ENCODE measurements at regions not wholly inside any gene's neighbourhood (a gene's known extent, or its start where the extent isn't known, plus 50 kb on each side); places are given as distances from the start of the nearest gene placed in this dataset.

DNA sequence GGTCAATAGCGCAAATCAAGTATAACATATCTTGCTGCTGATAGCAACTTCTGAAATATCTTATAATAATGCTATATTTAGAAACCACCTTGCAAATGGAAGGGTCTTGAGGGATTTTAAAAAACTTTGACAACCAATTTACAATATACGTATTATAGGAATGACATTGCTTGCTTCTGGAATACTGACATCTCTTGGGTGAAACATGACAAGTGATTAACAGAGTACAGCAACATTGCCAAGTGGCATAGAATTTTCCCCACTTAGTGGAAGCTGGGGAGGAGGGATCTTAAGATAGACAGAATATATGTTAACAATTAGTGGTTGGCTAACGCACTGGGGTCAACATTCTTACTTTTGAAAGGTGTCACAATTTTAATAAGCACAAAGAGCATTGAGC is 133.6 kb upstream of the TMEFF2 start:
- DNase-seq: no peak
- CTCF ChIA-PET: no interaction called here
- no peak overlapping the region for H3K27ac ChIP-seq (ENCODE audit: insufficient read depth in 1 of 2, low read depth in 1 of 2, low read length in 2 of 2, poor library complexity in 1 of 2, severe bottlenecking in 2 of 2)
- no peaks in the 10 kb centered on the region for H3K9me3 ChIP-seq (ENCODE audit: control extremely low read depth in 1 of 5, control insufficient read depth in 4 of 5, insufficient read depth in 2 of 5, low read depth in 1 of 5, low read length in 4 of 5)
- H3K4me1 ChIP-seq (ENCODE audit: control extremely low read depth in 1 of 4, control insufficient read depth in 4 of 4, insufficient read depth in 4 of 4, low read length in 3 of 4): no peaks in the 10 kb centered on the region
- H3K36me3 ChIP-seq (ENCODE audit: control insufficient read depth in 4 of 4, insufficient read depth in 4 of 4, low read length in 3 of 4): no peaks in the 10 kb centered on the region
- POLR2A ChIA-PET: no interaction called here
- 100% methylated on average over 1 of the region's 3 CpGs for WGBS (ENCODE audit: insufficient coverage)
- no peak overlapping the region for H3K4me3 ChIP-seq (ENCODE audit: control insufficient read depth in 1 of 7, extremely low read depth in 1 of 7, insufficient read depth in 4 of 7, low read depth in 2 of 7, low read length in 6 of 7)
- H3K27me3 ChIP-seq (replicated peaks in 2 of 5; ENCODE audit: control insufficient read depth in 4 of 5, insufficient read depth in 5 of 5, low read length in 4 of 5): no peaks in the 10 kb centered on the region

DNA sequence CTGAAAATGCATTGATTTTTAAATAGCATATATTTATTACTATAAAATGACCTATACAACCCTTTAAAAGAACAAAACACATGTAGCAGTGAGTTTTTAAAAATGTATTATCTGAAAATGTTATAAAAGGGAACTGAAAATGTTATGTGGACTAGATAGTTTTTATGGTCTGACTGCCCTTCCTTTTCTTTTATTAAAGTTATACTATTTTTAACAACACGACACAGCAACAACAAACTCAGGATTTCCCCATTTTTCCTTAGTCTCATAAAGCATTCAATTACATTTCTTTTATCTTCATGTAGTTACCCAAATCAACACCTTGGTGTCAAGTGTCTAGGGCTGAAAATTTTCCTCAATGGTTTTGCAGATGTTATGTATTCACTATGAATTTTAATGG is 132.8 kb upstream of the TMEFF2 start:
- no peaks in the 10 kb centered on the region for H3K36me3 ChIP-seq (ENCODE audit: control insufficient read depth in 4 of 4, insufficient read depth in 4 of 4, low read length in 3 of 4)
- no CpG with 5 or more reads among the region's 1 CpG for WGBS (ENCODE audit: insufficient coverage)
- POLR2A ChIA-PET: no interaction called here
- no peak overlapping the region for H3K4me3 ChIP-seq (ENCODE audit: control insufficient read depth in 1 of 7, extremely low read depth in 1 of 7, insufficient read depth in 4 of 7, low read depth in 2 of 7, low read length in 6 of 7)
- no peak overlapping the region for H3K27ac ChIP-seq (ENCODE audit: insufficient read depth in 1 of 2, low read depth in 1 of 2, low read length in 2 of 2, poor library complexity in 1 of 2, severe bottlenecking in 2 of 2)
- CTCF ChIA-PET: no interaction called here
- H3K27me3 ChIP-seq (replicated peaks in 2 of 5; ENCODE audit: control insufficient read depth in 4 of 5, insufficient read depth in 5 of 5, low read length in 4 of 5): no peaks in the 10 kb centered on the region
- DNase-seq: no peak
- H3K4me1 ChIP-seq (ENCODE audit: control extremely low read depth in 1 of 4, control insufficient read depth in 4 of 4, insufficient read depth in 4 of 4, low read length in 3 of 4): no peaks in the 10 kb centered on the region
- H3K9me3 ChIP-seq (ENCODE audit: control extremely low read depth in 1 of 5, control insufficient read depth in 4 of 5, insufficient read depth in 2 of 5, low read depth in 1 of 5, low read length in 4 of 5): no peaks in the 10 kb centered on the region

GRCh38 chr2:192315543-192315942 is 120.8 kb upstream of the TMEFF2 start:
- ChIA-PET CTCF (no interaction called here), POLR2A (no interaction called here)
- Histone ChIP-seq H3K27ac (ENCODE audit: insufficient read depth in 1 of 2, low read depth in 1 of 2, low read length in 2 of 2, poor library complexity in 1 of 2, severe bottlenecking in 2 of 2) (no peak overlapping the region), H3K4me1 (ENCODE audit: control extremely low read depth in 1 of 4, control insufficient read depth in 4 of 4, insufficient read depth in 4 of 4, low read length in 3 of 4) (no peaks in the 10 kb centered on the region), H3K9me3 (ENCODE audit: control extremely low read depth in 1 of 5, control insufficient read depth in 4 of 5, insufficient read depth in 2 of 5, low read depth in 1 of 5, low read length in 4 of 5) (peaks cover 0 to 10% (median 1%) of the 10 kb centered on the region in 5 experiments), H3K27me3 (replicated peaks in 2 of 5; ENCODE audit: control insufficient read depth in 4 of 5, insufficient read depth in 5 of 5, low read length in 4 of 5) (no peaks in the 10 kb centered on the region), H3K4me3 (ENCODE audit: control insufficient read depth in 1 of 7, extremely low read depth in 1 of 7, insufficient read depth in 4 of 7, low read depth in 2 of 7, low read length in 6 of 7) (no peak overlapping the region), H3K36me3 (ENCODE audit: control insufficient read depth in 4 of 4, insufficient read depth in 4 of 4, low read length in 3 of 4) (no peaks in the 10 kb centered on the region)
- WGBS (ENCODE audit: insufficient coverage): no CpG with 5 or more reads among the region's 3 CpGs
- DNase-seq: no peak

- Histone ChIP-seq H3K9me3 (ENCODE audit: control extremely low read depth in 1 of 5, control insufficient read depth in 4 of 5, insufficient read depth in 2 of 5, low read depth in 1 of 5, low read length in 4 of 5) (peaks cover 0 to 10% (median 1%) of the 10 kb centered on the region in 5 experiments), H3K27me3 (replicated peaks in 2 of 5; ENCODE audit: control insufficient read depth in 4 of 5, insufficient read depth in 5 of 5, low read length in 4 of 5) (no peaks in the 10 kb centered on the region), H3K36me3 (ENCODE audit: control insufficient read depth in 4 of 4, insufficient read depth in 4 of 4, low read length in 3 of 4) (no peaks in the 10 kb centered on the region), H3K4me3 (ENCODE audit: control insufficient read depth in 1 of 7, extremely low read depth in 1 of 7, insufficient read depth in 4 of 7, low read depth in 2 of 7, low read length in 6 of 7) (no peak overlapping the region), H3K27ac (ENCODE audit: insufficient read depth in 1 of 2, low read depth in 1 of 2, low read length in 2 of 2, poor library complexity in 1 of 2, severe bottlenecking in 2 of 2) (no peak overlapping the region), H3K4me1 (ENCODE audit: control extremely low read depth in 1 of 4, control insufficient read depth in 4 of 4, insufficient read depth in 4 of 4, low read length in 3 of 4) (no peaks in the 10 kb centered on the region)
- ChIA-PET CTCF (interaction anchor here (1.1 kb wide), 1 partner anchor 128 kb away, joined by 3 read pairs; no protein-coding TSS in a partner anchor), POLR2A (no interaction called here)
- DNase-seq: no peak
- 93% methylated on average over 25 of the region's 26 CpGs for WGBS (ENCODE audit: insufficient coverage)
Observed at GRCh38 chr2:192314800-192315481, 120.2 kb upstream of the TMEFF2 start.

- POLR2A ChIA-PET: no interaction called here
- H3K36me3 ChIP-seq (ENCODE audit: control insufficient read depth in 4 of 4, insufficient read depth in 4 of 4, low read length in 3 of 4): no peaks in the 10 kb centered on the region
- no peaks in the 10 kb centered on the region for H3K4me1 ChIP-seq (ENCODE audit: control extremely low read depth in 1 of 4, control insufficient read depth in 4 of 4, insufficient read depth in 4 of 4, low read length in 3 of 4)
- CTCF ChIA-PET: no interaction called here
- 93% methylated on average over 8 of the region's 8 CpGs for WGBS (ENCODE audit: insufficient coverage)
- H3K27ac ChIP-seq (ENCODE audit: insufficient read depth in 1 of 2, low read depth in 1 of 2, low read length in 2 of 2, poor library complexity in 1 of 2, severe bottlenecking in 2 of 2): no peak overlapping the region
- no peak overlapping the region for H3K4me3 ChIP-seq (ENCODE audit: control insufficient read depth in 1 of 7, extremely low read depth in 1 of 7, insufficient read depth in 4 of 7, low read depth in 2 of 7, low read length in 6 of 7)
- DNase-seq: no peak
- peaks cover 0 to 10% (median 1%) of the 10 kb centered on the region in 5 experiments for H3K9me3 ChIP-seq (ENCODE audit: control extremely low read depth in 1 of 5, control insufficient read depth in 4 of 5, insufficient read depth in 2 of 5, low read depth in 1 of 5, low read length in 4 of 5)
- H3K27me3 ChIP-seq (replicated peaks in 2 of 5; ENCODE audit: control insufficient read depth in 4 of 5, insufficient read depth in 5 of 5, low read length in 4 of 5): no peaks in the 10 kb centered on the region
Observed at GRCh38 chr2:192313773-192314172, 119.0 kb upstream of the TMEFF2 start.

- Histone ChIP-seq H3K27me3 (replicated peaks in 2 of 5; ENCODE audit: control insufficient read depth in 4 of 5, insufficient read depth in 5 of 5, low read length in 4 of 5) (no peaks in the 10 kb centered on the region), H3K36me3 (ENCODE audit: control insufficient read depth in 4 of 4, insufficient read depth in 4 of 4, low read length in 3 of 4) (no peaks in the 10 kb centered on the region), H3K4me3 (ENCODE audit: control insufficient read depth in 1 of 7, extremely low read depth in 1 of 7, insufficient read depth in 4 of 7, low read depth in 2 of 7, low read length in 6 of 7) (no peak overlapping the region), H3K27ac (ENCODE audit: insufficient read depth in 1 of 2, low read depth in 1 of 2, low read length in 2 of 2, poor library complexity in 1 of 2, severe bottlenecking in 2 of 2) (no peak overlapping the region), H3K4me1 (ENCODE audit: control extremely low read depth in 1 of 4, control insufficient read depth in 4 of 4, insufficient read depth in 4 of 4, low read length in 3 of 4) (no peaks in the 10 kb centered on the region), H3K9me3 (ENCODE audit: control extremely low read depth in 1 of 5, control insufficient read depth in 4 of 5, insufficient read depth in 2 of 5, low read depth in 1 of 5, low read length in 4 of 5) (peaks cover 0 to 10% (median 1%) of the 10 kb centered on the region in 5 experiments)
- 83% methylated on average over 1 of the region's 2 CpGs for WGBS (ENCODE audit: insufficient coverage)
- no peak for DNase-seq
- ChIA-PET POLR2A (no interaction called here), CTCF (no interaction called here)
Observed at GRCh38 chr2:192311701-192312460, 117.1 kb upstream of the TMEFF2 start.

GRCh38 chr2:192307530-192307929 is 112.8 kb upstream of the TMEFF2 start:
- Histone ChIP-seq H3K4me1 (ENCODE audit: control extremely low read depth in 1 of 4, control insufficient read depth in 4 of 4, insufficient read depth in 4 of 4, low read length in 3 of 4) (no peaks in the 10 kb centered on the region), H3K27me3 (replicated peaks in 2 of 5; ENCODE audit: control insufficient read depth in 4 of 5, insufficient read depth in 5 of 5, low read length in 4 of 5) (no peaks in the 10 kb centered on the region), H3K27ac (ENCODE audit: insufficient read depth in 1 of 2, low read depth in 1 of 2, low read length in 2 of 2, poor library complexity in 1 of 2, severe bottlenecking in 2 of 2) (no peak overlapping the region), H3K36me3 (ENCODE audit: control insufficient read depth in 4 of 4, insufficient read depth in 4 of 4, low read length in 3 of 4) (no peaks in the 10 kb centered on the region), H3K4me3 (ENCODE audit: control insufficient read depth in 1 of 7, extremely low read depth in 1 of 7, insufficient read depth in 4 of 7, low read depth in 2 of 7, low read length in 6 of 7) (no peak overlapping the region), H3K9me3 (ENCODE audit: control extremely low read depth in 1 of 5, control insufficient read depth in 4 of 5, insufficient read depth in 2 of 5, low read depth in 1 of 5, low read length in 4 of 5) (no peaks in the 10 kb centered on the region)
- DNase-seq: no peak
- 100% methylated on average over 2 of the region's 3 CpGs for WGBS (ENCODE audit: insufficient coverage)
- ChIA-PET POLR2A (no interaction called here), CTCF (no interaction called here)

All from common myeloid progenitor, CD34-positive (primary cell).